HG03196 (cell line): ENCODE measurements at regions not wholly inside any gene's neighbourhood (a gene's known extent, or its start where the extent isn't known, plus 50 kb on each side); places are given as distances from the start of the nearest gene placed in this dataset.

Experiments
- ATAC-seq: cut with Tn5 transposase; IDR thresholded peaks from one replicate; pipeline ENCODE4 v1.9.1; 2021; ENCODE audit not compliant: unreplicated experiment

DNA sequence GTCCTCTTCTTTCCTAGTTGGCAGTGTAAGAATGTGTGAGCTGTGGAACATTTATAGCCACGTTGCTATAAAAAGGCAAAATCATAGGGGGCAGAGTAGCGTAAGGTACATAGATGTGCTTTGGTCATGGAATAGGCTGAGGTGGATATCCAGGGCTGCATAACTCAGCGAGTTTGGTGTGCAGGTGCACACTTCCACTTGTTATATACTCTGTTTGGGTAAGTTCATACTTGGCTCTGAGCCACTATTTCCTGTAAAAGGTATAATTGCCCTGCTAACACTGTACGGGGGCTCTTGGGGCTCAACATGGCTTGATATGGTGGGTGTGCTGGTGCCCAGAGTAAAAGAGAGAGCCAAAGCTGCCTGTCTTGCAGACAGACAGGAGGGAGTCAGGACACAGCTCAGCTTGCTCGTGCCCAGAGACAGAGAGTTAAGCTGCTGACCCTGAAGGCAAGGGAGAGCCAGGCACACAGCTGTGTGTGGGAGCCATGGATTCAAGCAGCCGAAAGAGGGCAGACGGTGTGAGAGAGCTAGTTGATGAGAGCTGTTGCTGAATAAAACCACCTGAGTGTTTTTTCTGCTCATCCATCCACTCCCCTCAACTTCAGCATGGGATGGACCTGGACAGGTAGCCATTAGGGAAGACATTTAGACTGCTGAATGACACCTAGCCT is 126.7 kb downstream of the DKK1 start:
- ATAC-seq = no peak

DNA sequence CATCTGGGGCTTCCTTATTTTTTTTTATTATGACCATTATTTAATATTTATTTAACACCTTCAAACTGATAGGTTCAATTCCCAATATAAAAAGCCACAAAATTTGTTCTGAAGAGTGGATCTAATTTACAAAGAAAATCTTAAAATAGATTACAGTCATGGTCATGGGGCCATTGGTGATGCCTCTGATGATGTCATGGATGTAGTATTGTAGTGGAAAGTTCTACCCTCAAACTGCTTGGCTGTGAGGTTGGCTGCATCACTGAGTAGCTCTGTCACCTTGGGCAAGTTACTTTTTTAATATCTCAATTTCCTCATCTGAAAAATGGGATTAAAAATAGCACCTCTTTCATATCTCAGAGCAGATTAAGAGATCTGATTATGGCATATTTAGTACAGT is 128.5 kb downstream of the DKK1 start:
- no peak for ATAC-seq

DNA sequence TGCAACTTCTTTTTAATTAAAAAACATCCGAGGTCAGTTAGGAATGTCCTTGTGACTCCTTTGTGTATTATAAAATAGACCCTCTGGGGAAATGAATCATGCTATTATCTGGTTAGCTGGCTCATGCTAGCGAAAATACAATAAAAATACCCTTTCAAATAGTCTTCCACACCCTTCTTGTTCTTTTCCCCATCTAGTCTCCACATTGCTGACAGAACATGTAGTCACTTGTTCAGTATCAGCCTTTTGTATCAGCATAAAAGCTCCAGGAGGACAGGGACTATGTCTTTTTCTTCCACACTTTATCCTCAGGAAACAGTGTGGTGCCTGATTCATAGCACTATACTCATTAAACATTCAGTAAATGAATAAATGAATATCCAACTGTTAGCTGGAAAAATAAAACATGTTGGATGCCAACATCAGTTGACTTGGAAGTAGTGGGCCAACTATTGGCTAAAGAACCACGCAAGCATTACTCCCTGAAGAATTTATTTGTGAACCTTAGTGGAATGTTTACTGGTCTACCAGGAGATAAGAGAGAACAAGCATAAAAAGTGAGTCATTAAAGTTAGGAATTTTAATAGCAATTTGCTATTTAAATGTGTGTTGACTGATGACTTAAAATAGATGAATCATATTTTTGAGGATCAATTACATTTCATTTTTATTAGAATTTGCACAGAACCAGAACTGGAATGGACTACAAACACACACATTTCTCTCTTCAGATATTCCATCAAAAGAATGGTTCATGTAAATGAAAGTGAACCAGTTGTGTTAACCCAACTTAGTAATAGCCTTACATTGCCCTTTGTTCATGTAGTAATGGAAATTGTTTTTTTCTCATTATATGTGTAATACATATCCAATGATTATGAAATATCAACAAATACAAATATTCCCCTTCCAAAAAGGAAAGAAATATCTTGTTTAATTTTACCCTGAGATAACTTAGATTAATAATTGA is 129.6 kb downstream of the DKK1 start:
- ATAC-seq = no peak

DNA sequence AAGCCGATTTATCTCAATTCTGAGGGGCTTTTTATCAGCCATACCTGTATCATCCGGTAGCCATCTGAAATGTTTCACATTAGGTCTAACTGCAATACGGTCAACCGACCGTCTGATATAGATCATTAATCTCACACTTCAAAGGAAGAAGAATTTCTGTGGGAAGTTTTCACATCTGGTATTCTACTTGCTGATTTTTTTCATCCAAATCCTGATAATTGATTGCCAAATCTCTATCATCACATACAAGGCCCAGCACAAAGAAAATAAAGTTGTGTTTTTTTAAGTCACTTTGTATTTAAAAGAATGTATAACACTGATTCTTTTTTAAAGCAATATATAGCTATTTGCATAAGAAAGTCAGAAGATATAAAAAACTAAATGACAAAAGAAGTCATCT is 132.3 kb downstream of the DKK1 start:
- no peak for ATAC-seq

DNA sequence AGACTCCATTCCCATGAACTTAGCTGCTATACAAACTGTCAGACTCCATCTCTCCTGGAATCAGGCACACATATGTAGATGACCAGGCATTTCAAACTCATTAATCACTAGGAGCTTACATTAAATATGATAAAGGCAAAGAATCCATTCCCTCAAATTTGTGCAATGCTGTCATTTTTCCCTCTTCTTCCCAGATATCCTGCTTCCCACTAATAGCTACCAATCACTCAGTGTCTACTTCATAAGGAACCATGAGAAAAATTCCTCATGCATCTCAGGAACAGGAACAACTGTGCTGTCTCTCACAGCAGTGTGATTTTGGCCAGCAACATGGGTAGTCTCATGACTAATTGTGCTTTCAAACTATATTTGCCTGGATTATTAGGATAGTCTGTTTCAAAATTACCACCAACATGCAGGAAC is 133.9 kb downstream of the DKK1 start:
- ATAC-seq = no peak

DNA sequence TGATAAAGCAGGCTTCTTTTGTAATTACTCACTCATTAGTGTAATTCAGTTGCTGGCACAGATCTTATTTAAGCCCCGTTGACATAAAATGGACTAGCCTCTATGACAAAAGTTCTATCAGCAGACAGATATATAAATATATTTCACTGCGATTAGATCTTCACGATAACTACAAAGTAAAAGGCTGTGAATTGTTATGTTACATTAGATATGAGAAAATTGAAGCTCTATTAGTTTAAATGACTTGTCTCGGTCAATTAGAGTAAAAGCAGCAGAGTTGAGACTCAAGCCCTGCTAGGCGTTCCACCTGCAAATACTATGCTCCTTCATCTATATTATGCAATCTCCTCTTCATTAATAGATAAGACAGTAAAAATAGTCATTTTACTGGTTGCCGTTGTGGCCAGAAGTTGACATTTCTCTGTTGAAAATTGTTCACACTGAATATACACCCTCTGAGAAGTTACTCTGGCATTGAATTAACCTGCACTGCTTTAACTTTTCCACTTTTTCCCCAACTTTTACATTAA is 136.7 kb downstream of the DKK1 start:
- ATAC-seq = no peak

DNA sequence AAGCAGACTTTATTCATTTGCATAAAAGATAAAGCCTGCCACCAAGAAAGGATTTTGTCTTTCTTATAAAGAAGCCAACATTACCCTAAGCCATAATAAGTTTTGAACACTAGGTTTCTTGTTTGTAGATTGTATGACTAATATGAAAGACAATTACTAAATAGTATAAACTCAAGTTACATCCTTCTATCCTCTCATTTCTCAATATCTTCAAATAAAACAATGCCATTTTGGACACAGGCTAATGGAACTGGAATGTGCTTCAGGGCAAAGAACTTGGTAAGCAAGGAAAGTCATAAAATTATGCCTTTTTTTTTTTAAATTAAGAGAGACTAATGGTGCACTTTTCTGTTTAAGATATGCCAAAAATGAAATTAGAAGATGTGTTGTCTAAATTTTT is 137.7 kb downstream of the DKK1 start:
- ATAC-seq = no peak

DNA sequence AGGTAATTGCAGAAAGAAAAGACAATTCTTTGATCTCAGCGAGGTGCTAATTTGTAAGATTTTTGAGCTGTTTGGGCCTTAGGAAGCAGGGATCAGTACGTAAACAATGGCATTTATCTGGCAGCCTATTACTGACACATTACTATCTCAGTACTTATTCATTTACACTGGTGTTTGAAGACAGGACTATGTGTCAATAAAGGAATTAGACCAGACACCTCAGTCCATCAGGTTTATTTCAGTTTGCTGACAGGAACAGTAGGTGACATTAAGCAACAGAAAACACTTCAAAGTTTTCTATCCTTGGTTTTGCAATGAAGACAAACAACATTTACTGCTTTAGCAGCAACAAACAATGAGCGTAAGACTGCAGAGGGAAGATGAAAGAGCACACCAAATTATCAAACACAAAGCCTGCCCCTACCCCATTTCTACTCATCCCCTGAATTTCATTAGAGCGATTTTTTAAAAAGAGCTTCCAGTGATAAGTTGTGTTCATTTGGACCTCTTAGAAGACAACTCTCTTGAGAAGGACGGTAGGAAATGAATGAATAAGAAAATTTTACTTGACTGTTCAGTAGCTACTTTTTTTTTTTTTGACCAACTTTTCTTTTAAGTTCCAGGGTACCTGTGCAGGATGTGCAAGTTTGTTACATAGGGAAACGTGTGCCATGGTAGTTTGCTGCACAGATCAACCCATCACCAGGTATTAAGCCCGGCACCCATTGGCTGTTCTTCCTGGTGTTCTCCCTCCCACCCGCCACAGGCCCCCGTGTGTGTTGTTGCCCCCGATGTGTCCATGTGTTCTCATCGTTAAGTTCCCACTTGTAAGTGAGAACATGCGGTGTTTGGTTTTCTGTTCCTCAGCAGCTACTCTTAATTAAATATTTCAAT is 138.8 kb downstream of the DKK1 start:
- ATAC-seq = no peak

DNA sequence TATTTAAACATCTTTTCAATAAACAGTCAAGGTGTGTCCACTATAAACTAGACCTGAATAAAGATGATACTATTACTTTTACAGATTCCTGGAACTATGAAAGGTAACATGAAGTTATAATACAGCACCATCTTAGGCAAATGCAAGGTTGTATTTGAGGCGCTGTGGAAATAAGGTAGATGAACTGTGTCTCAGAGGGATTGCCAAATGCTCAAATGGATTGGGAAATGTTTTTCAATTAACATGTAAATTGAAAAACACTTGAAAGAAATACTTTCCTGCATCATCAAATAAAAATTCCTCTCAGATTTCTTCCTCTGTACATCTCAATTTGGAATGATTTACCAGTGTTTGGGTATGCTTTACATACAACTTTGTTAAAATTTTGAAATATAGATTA is 139.4 kb downstream of the DKK1 start:
- no peak for ATAC-seq

DNA sequence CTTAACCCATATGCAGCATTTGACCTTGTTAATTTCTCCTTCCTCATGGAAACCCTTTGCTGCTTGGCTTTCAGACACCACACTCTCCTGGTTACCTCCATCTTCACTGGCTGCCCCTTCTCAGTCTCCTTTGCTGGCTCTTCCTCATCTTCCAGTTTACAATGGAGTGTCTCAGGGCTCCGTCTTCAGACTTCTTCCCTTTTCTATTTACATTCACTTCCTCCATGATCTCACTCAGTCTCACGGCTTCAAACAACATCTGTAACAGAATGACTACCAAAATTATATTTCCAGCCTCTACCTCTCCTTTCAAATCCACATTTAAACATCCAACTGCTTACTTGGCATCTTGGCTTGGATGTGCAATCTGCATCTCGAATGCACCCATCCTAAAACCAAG is 140.4 kb downstream of the DKK1 start:
- ATAC-seq = no peak

DNA sequence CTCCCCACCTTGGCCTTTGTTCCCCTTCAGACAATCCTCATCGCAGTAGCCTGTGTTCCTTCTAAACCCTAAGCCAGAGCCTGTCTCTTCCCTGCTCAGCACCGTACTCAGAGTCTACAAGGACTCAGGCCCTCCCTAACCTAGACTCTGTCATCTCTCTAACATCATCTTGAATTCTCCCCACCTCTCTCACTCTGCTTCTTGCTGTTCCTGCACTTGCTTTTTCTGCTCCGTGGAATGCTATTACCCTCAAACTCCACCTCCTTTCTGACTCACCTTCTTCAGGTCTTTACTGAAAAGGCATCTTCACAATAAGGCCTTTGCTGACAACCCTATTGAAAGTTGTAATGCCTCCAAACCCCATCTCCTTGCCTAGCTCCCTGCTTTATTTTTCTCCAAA is 141.0 kb downstream of the DKK1 start:
- ATAC-seq = no peak

DNA sequence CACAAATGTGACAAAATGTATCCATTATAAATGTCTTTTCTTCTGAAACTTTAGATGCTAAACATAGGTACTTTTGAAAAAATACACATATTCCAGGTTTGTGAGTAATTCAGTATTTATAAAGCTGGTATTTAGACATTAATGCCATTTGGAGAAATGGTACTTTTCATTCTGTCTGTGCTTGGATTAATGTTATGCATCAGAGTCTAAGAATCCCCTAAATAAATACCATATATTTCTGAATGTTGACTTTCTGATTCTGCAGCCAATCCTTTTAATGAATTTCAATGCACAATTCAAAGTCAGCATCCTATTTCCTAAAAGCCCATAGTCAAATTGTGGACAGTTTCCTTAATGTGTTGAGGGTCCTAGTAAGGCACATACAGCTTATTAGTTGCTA is 145.0 kb downstream of the DKK1 start:
- no peak for ATAC-seq

DNA sequence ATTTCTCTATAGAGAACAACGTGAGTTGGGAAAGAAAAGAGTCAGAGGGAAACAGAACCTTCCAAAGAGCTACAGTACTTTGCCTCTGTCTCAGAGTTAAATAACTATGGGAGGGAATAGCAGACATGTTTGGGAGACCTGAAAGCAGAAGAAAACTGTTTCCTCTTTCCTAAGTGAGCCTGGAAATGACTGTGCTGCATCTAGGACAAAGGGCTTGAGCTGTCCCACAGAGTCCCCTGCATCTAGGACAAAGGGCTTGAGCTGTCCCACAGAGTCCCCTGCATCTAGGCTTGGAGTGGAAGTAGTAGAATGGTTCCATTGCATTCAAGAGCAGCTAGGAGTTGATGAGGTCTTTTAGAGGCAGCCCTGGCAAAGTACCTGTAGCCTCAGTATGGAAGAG is 149.7 kb downstream of the DKK1 start:
- no peak for ATAC-seq

DNA sequence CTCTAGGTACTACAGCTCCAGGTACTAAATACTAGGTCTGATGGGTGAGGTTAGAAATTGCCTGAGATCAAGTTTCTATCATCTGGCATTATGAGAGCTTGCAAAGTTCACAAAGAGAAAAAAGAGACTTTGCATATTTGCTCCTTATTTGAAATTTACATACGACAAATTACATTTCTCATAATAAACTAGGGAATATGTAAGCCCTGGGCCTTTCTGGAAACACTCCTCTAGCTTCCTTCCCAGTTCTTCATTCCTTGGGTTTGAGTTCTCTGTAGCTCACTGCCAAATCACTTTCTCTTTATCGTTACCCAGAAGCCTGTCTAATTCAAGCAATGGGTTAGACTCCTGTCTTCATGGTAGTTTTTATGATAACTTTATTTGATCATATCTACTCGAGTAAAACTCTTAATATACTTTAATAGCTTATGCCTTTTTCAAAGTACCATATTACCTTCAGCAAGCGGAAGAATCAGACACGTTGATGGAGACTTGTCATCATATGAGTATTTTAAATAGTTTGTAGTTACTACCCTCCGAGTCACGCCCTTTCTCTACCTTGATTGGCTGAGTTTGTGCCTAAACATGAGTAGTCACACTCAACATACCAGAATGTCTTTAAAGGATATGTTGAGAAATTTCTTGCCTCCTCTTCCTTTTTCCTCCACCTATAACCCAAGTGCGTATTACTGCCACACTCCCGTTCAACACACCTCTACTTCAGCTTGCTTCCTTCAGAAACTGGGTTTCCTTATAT is 150.5 kb downstream of the DKK1 start:
- no peak for ATAC-seq

DNA sequence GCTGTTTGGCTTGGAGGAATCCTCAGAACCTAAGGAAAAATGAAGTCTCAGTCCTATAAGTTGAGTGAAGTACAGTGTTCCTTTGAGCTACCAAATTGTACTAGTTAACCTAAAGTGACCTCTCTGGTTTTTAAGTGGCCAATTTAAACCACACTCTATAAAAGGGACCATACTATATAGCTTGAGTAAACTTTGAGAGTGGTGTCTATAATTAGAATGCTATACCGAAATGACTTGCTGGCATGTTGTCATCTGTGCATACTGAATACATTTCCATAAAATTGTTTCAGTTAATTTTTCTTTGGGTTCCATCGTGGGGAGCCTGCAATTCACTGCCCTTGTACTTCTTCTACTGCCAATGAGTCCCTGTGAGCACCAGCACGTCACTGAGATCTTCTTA is 151.1 kb downstream of the DKK1 start:
- ATAC-seq = no peak

DNA sequence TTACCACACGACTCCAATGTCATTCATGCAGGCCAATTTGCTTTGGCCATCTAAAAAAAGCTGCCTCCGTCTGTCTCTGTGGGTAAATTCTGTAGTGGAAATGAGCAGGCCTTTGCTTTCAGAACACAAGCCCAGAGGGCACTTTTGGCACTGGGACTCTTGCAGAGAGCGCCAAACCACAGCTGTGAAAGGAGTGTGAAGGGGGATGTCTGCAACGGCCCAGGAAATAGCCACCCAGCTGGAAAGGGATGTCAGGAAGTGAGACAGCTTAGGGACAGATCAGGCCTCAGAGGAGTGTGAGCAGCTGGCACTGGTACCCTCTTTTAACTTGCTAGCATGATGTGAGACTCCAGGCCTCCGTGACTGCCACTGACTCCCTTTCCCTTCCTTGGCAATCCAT is 152.4 kb downstream of the DKK1 start:
- ATAC-seq = peak; percentile 55

DNA sequence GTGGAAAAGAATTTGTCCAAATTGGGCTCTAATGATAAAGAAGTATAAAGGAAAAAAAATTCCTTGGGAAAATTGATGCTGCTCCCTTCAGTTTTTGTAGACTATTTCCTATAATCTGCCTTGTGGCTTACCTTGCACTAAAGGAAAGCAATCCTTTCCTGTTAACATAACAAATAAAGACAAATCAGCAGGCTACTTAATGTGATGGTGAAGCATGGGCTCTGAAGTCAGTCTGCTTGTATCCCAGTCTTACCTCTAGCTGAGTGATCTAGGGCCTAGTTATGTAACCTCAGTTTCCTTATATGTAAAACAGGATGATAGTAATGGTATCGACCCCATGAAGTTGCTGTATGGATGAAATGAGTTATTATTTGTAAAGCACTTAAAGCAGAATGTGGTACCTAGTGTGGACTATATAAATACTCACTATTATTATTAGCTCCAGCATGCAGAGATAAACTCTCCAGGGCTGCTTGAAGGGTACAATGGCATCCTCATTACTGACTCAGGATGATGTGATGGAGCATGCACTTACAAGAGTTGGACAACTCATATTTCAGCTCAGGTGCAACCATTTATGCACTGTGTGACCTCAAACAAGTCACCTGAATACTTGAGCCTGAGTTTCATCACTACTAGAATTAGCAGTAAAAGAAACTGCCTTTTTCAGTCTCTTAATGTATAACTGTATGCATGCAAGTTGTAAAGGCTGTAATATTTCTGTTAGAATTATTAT is 156.1 kb downstream of the DKK1 start:
- ATAC-seq = no peak

DNA sequence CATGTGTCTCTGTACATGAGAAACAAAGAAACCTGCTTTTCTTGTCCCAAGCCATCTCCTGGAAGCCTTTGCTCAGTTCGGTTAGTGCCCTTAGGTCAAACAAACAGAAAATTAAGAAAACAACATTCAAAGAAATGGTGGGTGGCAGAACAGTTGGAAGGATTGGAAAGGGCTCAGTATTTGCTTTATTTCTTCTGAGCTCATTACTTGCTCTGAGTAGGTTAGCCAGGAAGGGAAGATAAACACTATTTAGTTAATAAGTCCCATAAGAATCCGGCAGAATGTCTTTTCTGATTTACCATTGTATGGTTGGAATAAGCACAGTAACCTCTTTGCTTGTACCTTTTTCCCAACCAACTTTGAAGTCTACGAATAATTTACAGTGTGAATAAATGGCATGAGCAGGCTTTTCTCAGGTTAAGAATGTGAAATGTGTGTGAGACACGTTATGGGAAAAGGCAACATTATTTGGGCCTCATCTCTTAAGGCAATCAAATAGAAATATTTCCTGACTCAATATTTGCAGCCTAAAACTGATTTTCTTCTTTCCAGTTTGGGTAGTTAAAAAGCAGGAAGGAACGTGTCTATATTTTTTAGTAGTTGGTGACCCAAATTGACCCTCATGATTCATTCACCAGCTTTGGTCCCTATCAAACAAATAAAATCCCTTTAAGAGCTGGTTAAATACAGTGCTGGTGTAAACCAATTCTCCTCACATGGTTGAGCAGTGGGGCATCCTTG is 158.5 kb downstream of the DKK1 start:
- no peak for ATAC-seq

DNA sequence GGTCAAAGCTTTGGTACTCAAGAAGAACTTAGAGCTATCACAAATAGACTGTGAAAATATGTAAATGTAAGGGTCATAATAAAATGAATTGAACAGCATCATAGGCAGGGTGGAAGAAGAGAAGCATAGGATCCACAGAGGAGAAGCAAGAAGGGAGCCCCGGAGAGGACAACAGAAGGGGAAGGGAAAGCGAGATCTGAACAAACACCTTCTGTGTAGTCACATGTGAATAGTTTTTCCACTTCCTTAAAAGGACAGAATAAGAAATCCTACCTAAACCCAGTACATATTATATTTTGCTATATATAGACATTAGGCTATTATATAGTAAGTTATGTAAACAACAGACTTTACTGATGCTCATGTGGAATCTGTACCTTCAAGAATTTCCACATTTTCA is 160.2 kb downstream of the DKK1 start:
- ATAC-seq = no peak
